Caco-2 (cell line): ENCODE measurements at regions not wholly inside any gene's neighbourhood (a gene's known extent, or its start where the extent isn't known, plus 50 kb on each side); places are given as distances from the start of the nearest gene placed in this dataset.

Source experiments
- BruUV-seq: library from RNA; stranded (reverse); fragments of 400-500 nt; replicated peaks from 2 replicates; lab custom pipeline; 2021; lab: Mats Ljungman, UMichigan
- CTCF ChIA-PET: fragments of 300-600 bp; sonication (Branson Sonifier 250); formaldehyde crosslinking; loops from one replicate; lab custom pipeline; 2022; ENCODE audit warnings: antibody characterized with exemption; lab: Charles Lee
- POLR2A ChIA-PET: fragments of 300-600 bp; sonication (Branson Sonifier 250); formaldehyde crosslinking; loops from one replicate; lab custom pipeline; 2022; ENCODE audit warnings: antibody characterized with exemption; lab: Charles Lee
- DNase-seq, 2 experiments: peaks; one replicate each; pipeline versions ENCODE4 v3.0.0 to v3.0.0-alpha.2; 2020 to 2022
- H3K27me3 ChIP-seq: replicated peaks from 2 replicates; pipeline ENCODE4 v1.6.0; 2011; ENCODE audit warnings: low read length; ENCODE audit not compliant: control insufficient read depth, insufficient read depth
- H3K36me3 ChIP-seq: 2 replicates; pipeline ENCODE4 v1.5.1; 2011; ENCODE audit warnings: low read length; ENCODE audit not compliant: control insufficient read depth, insufficient read depth
- H3K4me1 ChIP-seq: fragments of 250-450 bp; sonication (Bioruptor Pico); 2 replicates; pipeline ENCODE4 v1.5.1; 2020; ENCODE audit warnings: mild to moderate bottlenecking
- H3K4me3 ChIP-seq: 2 replicates; pipeline ENCODE4 v1.5.1; 2011; ENCODE audit warnings: low read depth, mild to moderate bottlenecking, control low read depth, low read length
- H3K9me3 ChIP-seq: fragments of 250-450 bp; sonication (Bioruptor Pico); 2 replicates; pipeline ENCODE4 v1.5.1; 2020; ENCODE audit warnings: mild to moderate bottlenecking, moderate library complexity
- H3K27ac Mint-ChIP-seq: one replicate; pipeline ENCODE4 v1.8.0; 2022; ENCODE audit warnings: mixed read lengths; ENCODE audit not compliant: unreplicated experiment
- H3K27me3 Mint-ChIP-seq: one replicate; pipeline ENCODE4 v1.8.0; 2022; ENCODE audit warnings: mixed read lengths; ENCODE audit not compliant: insufficient read depth, unreplicated experiment
- H3K36me3 Mint-ChIP-seq: one replicate; pipeline ENCODE4 v1.8.0; 2022; ENCODE audit warnings: mild to moderate bottlenecking, mixed read lengths; ENCODE audit not compliant: insufficient read depth, unreplicated experiment
- H3K4me1 Mint-ChIP-seq: one replicate; pipeline ENCODE4 v1.8.0; 2022; ENCODE audit warnings: low read depth, mixed read lengths; ENCODE audit not compliant: unreplicated experiment
- H3K4me3 Mint-ChIP-seq: one replicate; pipeline ENCODE4 v1.8.0; 2022; ENCODE audit warnings: mild to moderate bottlenecking, moderate library complexity, mixed read lengths; ENCODE audit not compliant: unreplicated experiment
- H3K9me3 Mint-ChIP-seq: one replicate; pipeline ENCODE4 v1.8.0; 2022; ENCODE audit warnings: mixed read lengths; ENCODE audit not compliant: unreplicated experiment
- CTCF ChIP-seq, 2 experiments: fragments of 200-600 bp in 1 of 2; IDR thresholded peaks; 1 replicate in 1 of 2; 2 replicates in 1 of 2; pipeline versions ENCODE4 v1.5.1 to v1.8.0; 2011 to 2022; ENCODE audit warnings: antibody characterized with exemption in 1 of 2, control low read depth in 1 of 2, inconsistent platforms in 1 of 2, low read depth in 1 of 2, low read length in 1 of 2, mild to moderate bottlenecking in 1 of 2, moderate library complexity in 1 of 2; ENCODE audit not compliant: insufficient read depth in 1 of 2, severe bottlenecking in 1 of 2, unreplicated experiment in 1 of 2
- intact Hi-C: fragments of 100-400 bp; cut with micrococcal nuclease; formaldehyde crosslinking; loops from one replicate; pipeline ENCODE4 v1.10.0; 2022; ENCODE audit not compliant: unreplicated experiment

- POLR2A ChIA-PET = no interaction called here
- Mint-ChIP-seq H3K9me3 (no peaks in the 10 kb centered on the region), H3K27ac (no peak overlapping the region), H3K4me1 (no peaks in the 10 kb centered on the region), H3K36me3 (no peaks in the 10 kb centered on the region), H3K4me3 (no peak overlapping the region), H3K27me3 (peaks cover 8% of the 10 kb centered on the region)
- Histone ChIP-seq H3K4me1 (no peaks in the 10 kb centered on the region), H3K4me3 (no peak overlapping the region), H3K27me3 (no peaks in the 10 kb centered on the region; the same call in 1 of the 2 replicates), H3K9me3 (no peaks in the 10 kb centered on the region), H3K36me3 (no peaks in the 10 kb centered on the region)
- CTCF ChIA-PET = interaction anchor here (0.6 to 1.8 kb wide), 5 partner anchors 21 to 683 kb away, joined by 3 to 10 read pairs (median 3); no protein-coding TSS in a partner anchor
- peak; percentile 43 to 52 for TF ChIP-seq CTCF (IDR thresholded peaks at IDR 0.05; ENCODE audit: insufficient read depth in 1 of 2, low read depth in 1 of 2, low read length in 1 of 2, severe bottlenecking in 1 of 2, unreplicated experiment in 1 of 2)
- peak in 1 of 2 experiments; percentile 38 for DNase-seq
- BruUV-seq = no TSS peak
- intact Hi-C loops = loop anchor here (1.0 to 5.0 kb wide), 2 partner anchors 310 to 341 kb away; no protein-coding TSS in a partner anchor
Measured at GRCh38 chr12:114166362-114166761, 200.2 kb upstream of the RBM19 start.

- no TSS peak for BruUV-seq
- H3K36me3 ChIP-seq = no peaks in the 10 kb centered on the region
Measured at GRCh38 chr12:114165921-114166320, 199.8 kb upstream of the RBM19 start.

GRCh38 chr12:114164351-114164750 lies 198.2 kb upstream of the RBM19 start:
- Mint-ChIP-seq H3K36me3 (no peaks in the 10 kb centered on the region), H3K4me1 (no peaks in the 10 kb centered on the region), H3K27me3 (peaks cover 3% of the 10 kb centered on the region), H3K9me3 (no peaks in the 10 kb centered on the region), H3K4me3 (no peak overlapping the region), H3K27ac (no peak overlapping the region)
- ChIA-PET POLR2A (no interaction called here), CTCF (no interaction called here)
- DNase-seq = no peak
- H3K27me3 ChIP-seq = no peaks in the 10 kb centered on the region; the same call in 1 of the 2 replicates
- no peak for TF ChIP-seq CTCF (IDR thresholded peaks at IDR 0.05; ENCODE audit: insufficient read depth in 1 of 2, low read depth in 1 of 2, low read length in 1 of 2, severe bottlenecking in 1 of 2, unreplicated experiment in 1 of 2)
- H3K36me3 ChIP-seq = no peaks in the 10 kb centered on the region
- intact Hi-C loops = no loop called here
- H3K4me3 ChIP-seq = no peak overlapping the region
- no TSS peak for BruUV-seq
- H3K4me1 ChIP-seq = no peaks in the 10 kb centered on the region
- H3K9me3 ChIP-seq = no peaks in the 10 kb centered on the region

More at GRCh38 chr12:114165921-114166320, 199.8 kb upstream of the RBM19 start:
- ChIA-PET POLR2A (no interaction called here), CTCF (interaction anchor here (0.6 to 1.8 kb wide), 5 partner anchors 21 to 831 kb away, joined by 3 to 10 read pairs (median 3); no protein-coding TSS in a partner anchor)
- Mint-ChIP-seq H3K27me3 (peaks cover 8% of the 10 kb centered on the region), H3K4me3 (no peak overlapping the region), H3K36me3 (no peaks in the 10 kb centered on the region), H3K4me1 (no peaks in the 10 kb centered on the region), H3K9me3 (no peaks in the 10 kb centered on the region), H3K27ac (no peak overlapping the region)
- H3K4me1 ChIP-seq = no peaks in the 10 kb centered on the region
- no peak overlapping the region for H3K4me3 ChIP-seq
- no peak for TF ChIP-seq CTCF (IDR thresholded peaks at IDR 0.05; ENCODE audit: insufficient read depth in 1 of 2, low read depth in 1 of 2, low read length in 1 of 2, severe bottlenecking in 1 of 2, unreplicated experiment in 1 of 2)
- intact Hi-C loops = loop anchor here (1.0 to 5.0 kb wide), 2 partner anchors 310 to 341 kb away; no protein-coding TSS in a partner anchor
- no peak for DNase-seq
- H3K9me3 ChIP-seq = no peaks in the 10 kb centered on the region
- H3K27me3 ChIP-seq = no peaks in the 10 kb centered on the region; the same call in 1 of the 2 replicates
